Epithelial cell of proximal tubule (primary cell): ENCODE measurements at regions not wholly inside any gene's neighbourhood (a gene's known extent, or its start where the extent isn't known, plus 50 kb on each side); places are given as distances from the start of the nearest gene placed in this dataset.
"Not testable (repeated sequence)": the region's sequence is repeated elsewhere in the genome, so short reads cannot be mapped to it uniquely, and the experiment has no call there.

Source experiments
- DNase-seq: peaks from one replicate; pipeline ENCODE4 v3.0.0-alpha.2; 2011; ENCODE audit warnings: low read depth
- H3K4me3 ChIP-seq: 2 replicates; pipeline ENCODE4 v1.5.1; 2011; ENCODE audit warnings: low read depth, mild to moderate bottlenecking, low read length
- TF ChIP-seq, protein P1 (sequence below): conservative IDR thresholded peaks from 2 replicates; pipeline ENCODE4 v1.5.1; 2012; ENCODE audit warnings: low read depth, mild to moderate bottlenecking, low read length

- DNase-seq: no peak
- no peak overlapping the region for H3K4me3 ChIP-seq
- TF ChIP-seq, protein P1, sequence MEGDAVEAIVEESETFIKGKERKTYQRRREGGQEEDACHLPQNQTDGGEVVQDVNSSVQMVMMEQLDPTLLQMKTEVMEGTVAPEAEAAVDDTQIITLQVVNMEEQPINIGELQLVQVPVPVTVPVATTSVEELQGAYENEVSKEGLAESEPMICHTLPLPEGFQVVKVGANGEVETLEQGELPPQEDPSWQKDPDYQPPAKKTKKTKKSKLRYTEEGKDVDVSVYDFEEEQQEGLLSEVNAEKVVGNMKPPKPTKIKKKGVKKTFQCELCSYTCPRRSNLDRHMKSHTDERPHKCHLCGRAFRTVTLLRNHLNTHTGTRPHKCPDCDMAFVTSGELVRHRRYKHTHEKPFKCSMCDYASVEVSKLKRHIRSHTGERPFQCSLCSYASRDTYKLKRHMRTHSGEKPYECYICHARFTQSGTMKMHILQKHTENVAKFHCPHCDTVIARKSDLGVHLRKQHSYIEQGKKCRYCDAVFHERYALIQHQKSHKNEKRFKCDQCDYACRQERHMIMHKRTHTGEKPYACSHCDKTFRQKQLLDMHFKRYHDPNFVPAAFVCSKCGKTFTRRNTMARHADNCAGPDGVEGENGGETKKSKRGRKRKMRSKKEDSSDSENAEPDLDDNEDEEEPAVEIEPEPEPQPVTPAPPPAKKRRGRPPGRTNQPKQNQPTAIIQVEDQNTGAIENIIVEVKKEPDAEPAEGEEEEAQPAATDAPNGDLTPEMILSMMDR: no peak
These were observed 182.1 kb downstream of the OSR1 start for GRCh38 chr2:19176172-19176852.

GRCh38 chr2:19174176-19174575 is 184.2 kb downstream of the OSR1 start:
- no peak overlapping the region for H3K4me3 ChIP-seq
- TF ChIP-seq, protein P1: no peak
- no peak for DNase-seq

- no peak for DNase-seq
- no peak overlapping the region for H3K4me3 ChIP-seq
- TF ChIP-seq, protein P1: no peak
These were observed 187.0 kb downstream of the OSR1 start for GRCh38 chr2:19171409-19171808.

GRCh38 chr2:19169134-19169768 is 189.2 kb downstream of the OSR1 start:
- H3K4me3 ChIP-seq: no peak overlapping the region
- DNase-seq: no peak
- TF ChIP-seq, protein P1: no peak

DNA sequence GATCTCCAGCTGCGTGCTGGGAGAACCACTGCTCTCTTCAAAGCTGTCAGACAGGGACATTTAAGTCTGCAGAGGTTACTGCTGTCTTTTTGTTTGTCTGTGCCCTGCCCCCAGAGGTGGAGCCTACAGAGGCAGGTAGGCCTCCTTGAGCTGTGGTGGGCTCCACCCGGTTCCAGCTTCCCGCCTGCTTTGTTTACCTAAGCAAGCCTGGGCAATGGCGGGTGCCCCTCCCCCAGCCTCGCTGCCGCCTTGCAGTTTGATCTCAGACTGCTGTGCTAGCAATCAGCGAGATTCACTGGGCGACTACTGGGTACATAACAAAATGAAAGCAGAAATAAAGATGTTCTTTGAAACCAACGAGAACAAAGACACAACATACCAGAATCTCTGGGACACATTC is 194.3 kb downstream of the OSR1 start:
- not testable (repeated sequence) for DNase-seq, H3K4me3 ChIP-seq

DNA sequence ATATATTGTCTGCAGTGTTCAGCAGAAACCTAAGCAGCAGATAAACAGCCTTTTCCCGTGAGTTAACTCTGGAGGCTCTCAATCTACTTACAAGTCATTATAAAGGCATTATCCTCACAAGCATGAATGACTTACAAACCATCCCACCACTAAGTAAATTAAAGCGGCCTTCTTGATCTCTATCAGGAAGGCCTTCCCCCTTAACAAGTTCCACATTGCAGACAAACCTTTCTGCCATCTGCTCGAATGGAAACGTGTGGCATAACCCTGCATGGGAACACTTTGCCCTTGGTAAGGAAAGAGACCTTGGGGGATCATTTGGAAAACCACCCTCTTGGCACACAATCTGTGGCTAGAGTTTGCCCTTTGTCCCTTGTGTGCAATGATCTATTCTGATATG is 199.5 kb downstream of the OSR1 start:
- TF ChIP-seq, protein P1: no peak
- no peak overlapping the region for H3K4me3 ChIP-seq
- DNase-seq: no peak

- TF ChIP-seq, protein P1: no peak
- DNase-seq: no peak
- no peak overlapping the region for H3K4me3 ChIP-seq
These were observed 200.2 kb downstream of the OSR1 start for GRCh38 chr2:19158211-19158610.
